ENCODE measurements at regions not wholly inside any gene's neighbourhood (a gene's known extent, or its start where the extent isn't known, plus 50 kb on each side); places are given as distances from the start of the nearest gene placed in this dataset.

DNA sequence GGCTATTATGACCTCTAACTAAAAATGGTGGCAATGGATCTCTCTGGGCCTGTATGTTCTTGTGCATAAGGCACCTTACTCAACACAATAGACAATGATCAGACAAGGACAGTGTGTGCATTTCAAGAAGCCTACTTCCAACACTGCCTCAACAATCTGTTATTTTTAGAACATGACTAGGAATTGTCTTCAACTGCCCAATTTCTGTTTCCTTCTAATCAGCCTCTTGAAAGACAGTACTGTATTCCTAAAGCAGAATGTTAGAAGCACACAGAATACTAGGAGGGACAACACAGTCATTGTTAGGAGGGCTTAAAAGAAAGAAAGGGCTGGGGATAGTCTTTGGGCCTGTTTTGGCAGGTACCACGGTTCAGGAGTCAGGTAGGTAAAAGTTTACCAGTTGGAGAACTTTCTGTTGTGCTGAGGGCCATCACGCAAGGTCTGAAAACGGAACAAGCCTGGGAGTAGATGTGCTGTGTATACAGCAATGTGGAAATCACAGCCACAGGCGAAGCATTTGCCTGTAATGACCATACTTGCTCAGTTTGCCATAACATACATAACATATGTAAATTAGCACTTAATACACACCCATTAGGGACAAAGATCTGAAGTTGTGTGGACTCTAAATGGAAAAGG is 100.8 kb upstream of the ATXN3L start:
- TF ChIP-seq, protein P1, sequence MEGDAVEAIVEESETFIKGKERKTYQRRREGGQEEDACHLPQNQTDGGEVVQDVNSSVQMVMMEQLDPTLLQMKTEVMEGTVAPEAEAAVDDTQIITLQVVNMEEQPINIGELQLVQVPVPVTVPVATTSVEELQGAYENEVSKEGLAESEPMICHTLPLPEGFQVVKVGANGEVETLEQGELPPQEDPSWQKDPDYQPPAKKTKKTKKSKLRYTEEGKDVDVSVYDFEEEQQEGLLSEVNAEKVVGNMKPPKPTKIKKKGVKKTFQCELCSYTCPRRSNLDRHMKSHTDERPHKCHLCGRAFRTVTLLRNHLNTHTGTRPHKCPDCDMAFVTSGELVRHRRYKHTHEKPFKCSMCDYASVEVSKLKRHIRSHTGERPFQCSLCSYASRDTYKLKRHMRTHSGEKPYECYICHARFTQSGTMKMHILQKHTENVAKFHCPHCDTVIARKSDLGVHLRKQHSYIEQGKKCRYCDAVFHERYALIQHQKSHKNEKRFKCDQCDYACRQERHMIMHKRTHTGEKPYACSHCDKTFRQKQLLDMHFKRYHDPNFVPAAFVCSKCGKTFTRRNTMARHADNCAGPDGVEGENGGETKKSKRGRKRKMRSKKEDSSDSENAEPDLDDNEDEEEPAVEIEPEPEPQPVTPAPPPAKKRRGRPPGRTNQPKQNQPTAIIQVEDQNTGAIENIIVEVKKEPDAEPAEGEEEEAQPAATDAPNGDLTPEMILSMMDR (IDR thresholded peaks at IDR 0.05): no peak
- no peak for TF ChIP-seq ZFX (IDR thresholded peaks at IDR 0.05; ENCODE audit: borderline replicate concordance)
- H3K27ac ChIP-seq: no peak overlapping the region

DNA sequence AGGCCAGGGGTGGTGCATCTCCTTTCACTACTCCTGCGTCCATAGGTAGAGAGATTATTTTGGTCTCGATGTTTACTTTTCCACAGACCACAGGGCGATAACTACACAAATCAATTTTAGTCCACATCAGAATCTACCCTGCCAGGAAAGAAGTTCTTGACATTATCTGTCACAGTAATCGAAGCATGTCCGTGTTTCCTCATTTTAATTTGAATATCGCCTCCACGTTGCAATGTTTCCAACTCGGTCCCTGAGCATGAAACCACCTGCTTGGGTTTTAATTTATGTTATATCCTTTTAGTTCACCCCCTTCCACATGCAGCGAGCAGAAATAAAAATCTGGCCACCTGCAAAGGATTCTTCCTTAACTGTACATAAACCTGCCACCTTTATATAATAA is 100.1 kb upstream of the ATXN3L start:
- TF ChIP-seq, protein P1 (IDR thresholded peaks at IDR 0.05): no peak
- no peak for TF ChIP-seq ZFX (IDR thresholded peaks at IDR 0.05; ENCODE audit: borderline replicate concordance)
- no peak overlapping the region for H3K27ac ChIP-seq

DNA sequence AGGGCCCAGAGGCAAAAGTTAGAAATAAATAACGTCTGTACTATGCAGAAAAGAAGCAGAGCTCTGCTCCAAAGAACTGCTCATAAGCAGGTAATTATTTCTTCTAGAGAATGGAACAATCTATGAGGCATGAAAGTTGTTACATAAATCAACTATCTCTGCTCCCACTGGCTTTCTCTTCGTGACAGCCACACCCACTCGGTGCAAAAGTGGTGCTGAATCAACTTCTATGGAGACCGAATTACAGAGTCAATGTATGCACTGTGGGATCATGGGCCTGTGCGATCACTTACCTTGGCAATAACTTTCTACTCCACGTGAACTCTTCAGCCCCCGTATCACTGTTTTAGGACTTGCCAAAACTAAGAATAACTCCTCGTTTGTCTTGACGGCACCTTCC is 99.4 kb upstream of the ATXN3L start:
- H3K27ac ChIP-seq: no peak overlapping the region
- no peak for TF ChIP-seq ZFX (IDR thresholded peaks at IDR 0.05; ENCODE audit: borderline replicate concordance)
- TF ChIP-seq, protein P1 (IDR thresholded peaks at IDR 0.05): no peak

DNA sequence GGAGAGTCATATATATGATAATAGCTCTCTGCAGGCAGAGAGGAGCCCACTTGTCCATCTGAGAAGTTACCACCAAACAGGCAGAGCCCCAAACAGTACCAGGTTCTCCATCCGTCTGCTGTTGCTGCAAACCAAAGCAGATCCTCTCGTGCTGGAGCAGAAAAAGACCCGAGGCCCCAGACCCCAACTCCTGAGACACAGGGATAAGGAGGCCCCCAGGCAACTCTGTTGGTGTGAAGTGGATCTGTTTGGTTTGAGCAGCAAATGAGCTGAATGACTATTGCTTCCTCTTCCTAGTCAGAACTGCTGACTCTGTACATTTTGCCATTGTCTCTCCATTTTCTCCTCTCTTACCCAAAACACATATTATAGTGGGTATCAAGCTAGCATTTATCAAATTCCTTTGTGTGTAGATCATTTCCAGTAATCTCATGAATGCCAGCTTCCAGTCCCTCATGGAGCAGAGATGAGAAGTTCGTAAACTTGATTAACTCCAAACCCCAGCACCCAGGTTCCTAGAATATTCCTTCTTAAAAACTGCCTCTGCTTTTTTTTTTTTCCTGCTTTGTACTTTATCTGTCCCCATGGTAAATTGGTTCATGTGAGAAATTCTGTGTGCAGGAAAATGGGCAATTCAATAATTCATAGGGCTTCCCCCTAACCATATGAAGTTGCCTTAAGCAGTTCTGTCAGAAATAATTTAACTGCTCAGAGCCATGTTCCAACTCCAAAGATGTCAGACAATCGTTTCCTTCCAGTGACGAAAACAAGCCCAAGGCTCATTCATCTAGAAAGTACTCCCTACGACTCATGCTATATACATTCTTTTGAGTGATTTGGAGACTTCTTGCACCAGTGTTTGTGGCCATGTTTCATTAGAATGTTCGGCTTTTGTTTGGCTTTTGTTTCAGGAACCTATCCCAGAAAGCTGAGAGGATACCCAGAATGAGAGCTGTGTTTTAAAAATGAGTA is 98.6 kb upstream of the ATXN3L start:
- no peak overlapping the region for H3K27ac ChIP-seq
- TF ChIP-seq, protein P1 (IDR thresholded peaks at IDR 0.05): no peak
- no peak for TF ChIP-seq ZFX (IDR thresholded peaks at IDR 0.05; ENCODE audit: borderline replicate concordance)

DNA sequence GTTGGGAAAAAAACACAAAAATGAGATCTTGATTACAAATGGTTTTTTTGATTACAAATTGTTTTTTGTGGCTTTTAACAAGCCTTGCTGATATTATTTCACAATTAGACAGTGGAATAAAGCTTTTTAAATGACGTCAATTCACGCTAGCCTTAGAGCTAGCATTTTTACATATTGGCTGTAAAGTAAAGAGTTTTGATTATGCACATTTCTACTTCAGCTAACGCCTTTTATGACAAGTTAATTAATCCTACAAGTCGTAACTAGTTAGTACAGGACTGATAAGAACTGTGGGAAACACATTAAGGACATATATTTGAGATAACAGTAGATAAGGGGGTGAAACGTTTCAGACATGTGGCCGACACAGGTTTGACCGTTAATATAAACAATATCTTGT is 95.7 kb upstream of the ATXN3L start:
- TF ChIP-seq ZFX (IDR thresholded peaks at IDR 0.05; ENCODE audit: borderline replicate concordance): no peak
- TF ChIP-seq, protein P1 (IDR thresholded peaks at IDR 0.05): no peak
- no peak overlapping the region for H3K27ac ChIP-seq

GRCh38 chrX:13414006-13414647 is 94.3 kb upstream of the ATXN3L start:
- no peak for TF ChIP-seq ZFX (IDR thresholded peaks at IDR 0.05; ENCODE audit: borderline replicate concordance)
- TF ChIP-seq, protein P1 (IDR thresholded peaks at IDR 0.05): no peak
- no peak overlapping the region for H3K27ac ChIP-seq
